Breast epithelium (tissue), 4 donors: ENCODE measurements at regions not wholly inside any gene's neighbourhood (a gene's known extent, or its start where the extent isn't known, plus 50 kb on each side); places are given as distances from the start of the nearest gene placed in this dataset.

Experiments
- DNase-seq, 2 donors: peaks; one replicate each; pipeline ENCODE4 v3.0.0-alpha.2; 2019; ENCODE audit warnings: low spot score in 2 of 2
- H3K27ac ChIP-seq, 2 donors: fragments of 200-600 bp; sonication (generic) in 1 of 2; one replicate each; pipeline ENCODE4 v1.5.1; 2016 to 2019; ENCODE audit warnings: mild to moderate bottlenecking in 1 of 2
- H3K27me3 ChIP-seq, 2 donors: fragments of 200-600 bp; sonication (generic) in 1 of 2; one replicate each; pipeline versions ENCODE4 v1.5.1 to v1.6.0; 2017 to 2019; ENCODE audit warnings: control low read depth in 1 of 2, mild to moderate bottlenecking in 1 of 2
- H3K36me3 ChIP-seq: fragments of 200-600 bp; one replicate; pipeline ENCODE4 v1.5.1; 2019
- H3K4me1 ChIP-seq, 2 donors: fragments of 200-600 bp; sonication (generic); one replicate each; pipeline ENCODE4 v1.5.1; 2016 to 2019; ENCODE audit warnings: control low read depth in 1 of 2
- H3K4me3 ChIP-seq, 3 donors: fragments of 200-600 bp; sonication (generic); 1 replicate in 2 of 3; 2 replicates in 1 of 3; pipeline ENCODE4 v1.5.1; 2016 to 2019; ENCODE audit warnings: mild to moderate bottlenecking in 3 of 3, moderate library complexity in 2 of 3
- H3K9me3 ChIP-seq, 2 donors: fragments of 200-600 bp; sonication (generic) in 1 of 2; one replicate each; pipeline ENCODE4 v1.5.1; 2016 to 2019; ENCODE audit warnings: control low read depth in 1 of 2
- CTCF ChIP-seq, 3 donors: fragments of 450-650 bp; IDR thresholded peaks; one replicate each; pipeline ENCODE4 v1.5.1; 2016 to 2017; ENCODE audit warnings: antibody characterized with exemption in 3 of 3, mild to moderate bottlenecking in 3 of 3, moderate library complexity in 3 of 3
- POLR2A ChIP-seq: fragments of 450-650 bp; IDR thresholded peaks from one replicate; pipeline ENCODE4 v1.6.1; 2016; ENCODE audit warnings: antibody characterized with exemption, mild to moderate bottlenecking, moderate library complexity
- POLR2AphosphoS5 ChIP-seq, 3 donors: sonication (generic); formaldehyde crosslinking; IDR thresholded peaks; one replicate each; pipeline ENCODE4 v1.6.1; 2017; ENCODE audit warnings: antibody characterized with exemption in 3 of 3
- intact Hi-C: fragments of 100-400 bp; cut with DNase I; formaldehyde crosslinking; loops from one replicate; pipeline ENCODE4 v1.15.1; 2023; ENCODE audit warnings: low total_unique reads

GRCh38 chr2:41959760-41960159, 88.1 kb upstream of the PKDCC start:
- intact Hi-C loops = no loop called here

GRCh38 chr2:41962922-41963622, 84.7 kb upstream of the PKDCC start:
- Histone ChIP-seq H3K4me1 (peaks cover 15 to 21% of the 10 kb centered on the region in 2 donors), H3K4me3 (no peak overlapping the region), H3K27me3 (no peaks in the 10 kb centered on the region), H3K9me3 (no peaks in the 10 kb centered on the region), H3K36me3 (no peaks in the 10 kb centered on the region), H3K27ac (peak overlapping the region; percentile 62 to 92)
- intact Hi-C loops = no loop called here
- TF ChIP-seq POLR2AphosphoS5 (IDR thresholded peaks at IDR 0.05) = no peak
- no peak for TF ChIP-seq CTCF (IDR thresholded peaks at IDR 0.05)
- TF ChIP-seq POLR2A = no peak
- DNase-seq = no peak

More at GRCh38 chr2:41959760-41960159, 88.1 kb upstream of the PKDCC start:
- H3K27ac ChIP-seq = no peak overlapping the region
- no peaks in the 10 kb centered on the region for H3K9me3 ChIP-seq
- H3K4me3 ChIP-seq = no peak overlapping the region
- peaks cover 0 to 6% of the 10 kb centered on the region in 2 donors for H3K4me1 ChIP-seq
- DNase-seq = no peak
- no peak for TF ChIP-seq CTCF (IDR thresholded peaks at IDR 0.05)
- no peak for TF ChIP-seq POLR2AphosphoS5 (IDR thresholded peaks at IDR 0.05)
- no peak for TF ChIP-seq POLR2A
- no peaks in the 10 kb centered on the region for H3K27me3 ChIP-seq
- H3K36me3 ChIP-seq = no peaks in the 10 kb centered on the region

- peaks cover 15 to 21% of the 10 kb centered on the region in 2 donors for H3K4me1 ChIP-seq
- intact Hi-C loops = no loop called here
- TF ChIP-seq CTCF (IDR thresholded peaks at IDR 0.05) (no peak), POLR2AphosphoS5 (IDR thresholded peaks at IDR 0.05) (peak in 2 of 3 donors; percentile 14 to 39)
- H3K27me3 ChIP-seq = no peaks in the 10 kb centered on the region
- H3K9me3 ChIP-seq = no peaks in the 10 kb centered on the region
- no peak for DNase-seq
- H3K4me3 ChIP-seq = no peak overlapping the region
- H3K27ac ChIP-seq = peak overlapping the region; percentile 62 to 92
- no peaks in the 10 kb centered on the region for H3K36me3 ChIP-seq
Measured at GRCh38 chr2:41963661-41964525, 83.9 kb upstream of the PKDCC start.

GRCh38 chr2:41965173-41965908, 82.5 kb upstream of the PKDCC start:
- Histone ChIP-seq H3K27ac (peak overlapping the region; percentile 90 to 92), H3K36me3 (no peaks in the 10 kb centered on the region), H3K27me3 (no peaks in the 10 kb centered on the region), H3K4me1 (peaks cover 15 to 21% of the 10 kb centered on the region in 2 donors), H3K9me3 (no peaks in the 10 kb centered on the region), H3K4me3 (no peak overlapping the region)
- DNase-seq = no peak
- no peak for TF ChIP-seq POLR2A
- TF ChIP-seq POLR2AphosphoS5 (IDR thresholded peaks at IDR 0.05) = no peak
- no peak for TF ChIP-seq CTCF (IDR thresholded peaks at IDR 0.05)
- intact Hi-C loops = no loop called here
